ENCODE measurements at regions not wholly inside any gene's neighbourhood (a gene's known extent, or its start where the extent isn't known, plus 50 kb on each side); places are given as distances from the start of the nearest gene placed in this dataset.

GRCh38 chr7:115223959-115224358 is 302.1 kb downstream of the MDFIC start:
- no peak overlapping the region for H3K4me3 ChIP-seq
- no peak for DNase-seq (ENCODE audit: low spot score)
- peaks cover 4 to 16% of the 10 kb centered on the region in 2 donors for H3K4me1 ChIP-seq (ENCODE audit: control insufficient read depth in 1 of 2, low read depth in 2 of 2)
- TF ChIP-seq CTCF (IDR thresholded peaks at IDR 0.05): no peak
- H3K27ac ChIP-seq: no peak overlapping the region
- no peaks in the 10 kb centered on the region for H3K36me3 ChIP-seq
- H3K27me3 ChIP-seq (replicated peaks; ENCODE audit: insufficient read depth): no peaks in the 10 kb centered on the region
- no peaks in the 10 kb centered on the region for H3K9me3 ChIP-seq
- no peak for ATAC-seq (ENCODE audit: insufficient number of reproducible peaks, low FRiP score, low read depth)

DNA sequence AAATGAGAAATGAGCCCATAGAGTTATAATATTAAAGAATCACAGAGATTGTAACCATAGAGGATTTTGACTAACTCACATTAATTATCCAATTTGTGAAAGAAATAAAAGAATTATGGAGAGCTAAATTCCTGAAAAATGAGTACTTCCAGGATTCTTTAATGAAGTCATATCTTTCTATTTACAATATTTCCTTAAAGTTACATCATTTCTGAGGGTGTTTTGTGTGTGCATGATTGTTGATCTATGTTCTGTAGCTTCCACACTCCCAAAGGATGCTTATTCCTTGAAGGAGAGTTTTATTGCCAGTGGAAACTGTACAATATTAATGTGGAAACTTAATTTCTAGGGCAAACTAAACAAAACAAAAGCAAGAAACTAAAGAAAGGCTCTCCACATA is 299.6 kb downstream of the MDFIC start:
- ATAC-seq (ENCODE audit: insufficient number of reproducible peaks, low FRiP score, low read depth) (no peak), DNase-seq (ENCODE audit: low spot score) (no peak)
- no peak overlapping the region for H3K27ac ChIP-seq
- no peaks in the 10 kb centered on the region for H3K9me3 ChIP-seq
- H3K36me3 ChIP-seq: no peaks in the 10 kb centered on the region
- no peaks in the 10 kb centered on the region for H3K27me3 ChIP-seq (replicated peaks; ENCODE audit: insufficient read depth)
- TF ChIP-seq CTCF (IDR thresholded peaks at IDR 0.05): no peak
- peaks cover 0 to 10% of the 10 kb centered on the region in 2 donors for H3K4me1 ChIP-seq (ENCODE audit: control insufficient read depth in 1 of 2, low read depth in 2 of 2)
- no peak overlapping the region for H3K4me3 ChIP-seq

DNA sequence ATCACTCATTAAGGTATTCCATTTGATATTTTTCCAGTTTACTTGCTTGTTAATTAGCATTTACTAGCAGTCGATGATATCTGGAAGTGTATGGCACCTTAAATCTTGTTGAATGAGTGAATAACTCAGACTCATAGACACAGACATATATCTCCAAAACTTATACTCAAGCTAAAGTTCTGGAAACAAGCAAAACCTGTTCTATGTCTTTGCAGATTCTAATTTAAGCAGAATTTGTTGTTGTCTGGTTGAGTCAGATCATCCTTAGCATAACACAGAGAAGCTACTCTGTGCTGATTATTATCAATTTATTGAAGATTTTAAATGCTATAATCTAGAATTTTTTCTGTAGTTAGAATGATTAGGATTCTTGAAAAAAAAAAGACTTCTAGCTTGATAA is 296.2 kb downstream of the MDFIC start:
- Histone ChIP-seq H3K27ac (no peak overlapping the region), H3K9me3 (no peaks in the 10 kb centered on the region), H3K4me3 (no peak overlapping the region), H3K4me1 (ENCODE audit: control insufficient read depth in 1 of 2, low read depth in 2 of 2) (no peaks in the 10 kb centered on the region), H3K36me3 (no peaks in the 10 kb centered on the region), H3K27me3 (replicated peaks; ENCODE audit: insufficient read depth) (no peaks in the 10 kb centered on the region)
- ATAC-seq (ENCODE audit: insufficient number of reproducible peaks, low FRiP score, low read depth): no peak
- DNase-seq (ENCODE audit: low spot score): no peak
- TF ChIP-seq CTCF (IDR thresholded peaks at IDR 0.05): no peak

GRCh38 chr7:115217373-115217772 is 295.5 kb downstream of the MDFIC start:
- no peaks in the 10 kb centered on the region for H3K4me1 ChIP-seq (ENCODE audit: control insufficient read depth in 1 of 2, low read depth in 2 of 2)
- ATAC-seq (ENCODE audit: insufficient number of reproducible peaks, low FRiP score, low read depth): no peak
- no peak overlapping the region for H3K4me3 ChIP-seq
- no peak for DNase-seq (ENCODE audit: low spot score)
- H3K27ac ChIP-seq: no peak overlapping the region
- no peaks in the 10 kb centered on the region for H3K36me3 ChIP-seq
- TF ChIP-seq CTCF (IDR thresholded peaks at IDR 0.05): no peak
- no peaks in the 10 kb centered on the region for H3K27me3 ChIP-seq (replicated peaks; ENCODE audit: insufficient read depth)
- H3K9me3 ChIP-seq: no peaks in the 10 kb centered on the region

DNA sequence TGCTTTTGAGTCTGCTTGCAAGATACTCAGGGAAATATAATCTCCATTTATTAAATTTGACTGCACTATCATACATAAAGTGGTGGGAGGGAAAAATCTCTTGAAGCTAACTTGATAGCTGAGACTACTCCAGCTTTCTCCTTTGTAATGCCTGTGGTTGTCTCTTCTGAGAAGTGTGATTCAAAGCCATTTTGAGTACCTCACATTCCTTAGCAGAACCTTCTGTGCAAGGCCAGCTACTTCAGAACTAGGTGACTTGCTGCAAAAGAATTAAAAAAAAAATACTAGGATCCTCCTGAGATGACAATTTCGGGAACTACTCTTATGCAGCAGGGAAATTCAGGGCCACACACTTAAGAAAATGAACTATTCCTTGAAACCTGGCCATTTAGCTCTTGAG is 294.8 kb downstream of the MDFIC start:
- DNase-seq (ENCODE audit: low spot score): no peak
- no peaks in the 10 kb centered on the region for H3K4me1 ChIP-seq (ENCODE audit: control insufficient read depth in 1 of 2, low read depth in 2 of 2)

More for the DNA sequence above, 294.8 kb downstream of the MDFIC start:
- Histone ChIP-seq H3K4me3 (no peak overlapping the region), H3K27ac (no peak overlapping the region), H3K27me3 (replicated peaks; ENCODE audit: insufficient read depth) (no peaks in the 10 kb centered on the region), H3K36me3 (no peaks in the 10 kb centered on the region), H3K9me3 (no peaks in the 10 kb centered on the region)
- no peak for TF ChIP-seq CTCF (IDR thresholded peaks at IDR 0.05)
- no peak for ATAC-seq (ENCODE audit: insufficient number of reproducible peaks, low FRiP score, low read depth)

Data from thoracic aorta (tissue), 2 donors.